ENCODE measurements at regions not wholly inside any gene's neighbourhood (a gene's known extent, or its start where the extent isn't known, plus 50 kb on each side); places are given as distances from the start of the nearest gene placed in this dataset.

- DNase-seq (ENCODE audit: extremely low spot score), result no peak
- Histone ChIP-seq H3K27ac (ENCODE audit: low read depth) (no peak overlapping the region), H3K36me3 (ENCODE audit: insufficient read depth) (no peaks in the 10 kb centered on the region), H3K4me1 (ENCODE audit: insufficient read depth) (no peaks in the 10 kb centered on the region), H3K4me3 (ENCODE audit: low read depth, low read length) (no peak overlapping the region)
- WGBS, result 30% methylated on average over 4 of the region's 4 CpGs
Observed at GRCh38 chr10:109474261-109474660, 449.1 kb downstream of the XPNPEP1 start.

GRCh38 chr10:109467551-109467950 lies 455.8 kb downstream of the XPNPEP1 start:
- H3K27ac ChIP-seq (ENCODE audit: low read depth), result no peak overlapping the region
- H3K4me1 ChIP-seq (ENCODE audit: insufficient read depth), result no peaks in the 10 kb centered on the region
- H3K36me3 ChIP-seq (ENCODE audit: insufficient read depth), result no peaks in the 10 kb centered on the region
- H3K4me3 ChIP-seq (ENCODE audit: low read depth, low read length), result no peak overlapping the region
- no peak for DNase-seq (ENCODE audit: extremely low spot score)
- 57% methylated on average over 2 of the region's 2 CpGs for WGBS

DNA sequence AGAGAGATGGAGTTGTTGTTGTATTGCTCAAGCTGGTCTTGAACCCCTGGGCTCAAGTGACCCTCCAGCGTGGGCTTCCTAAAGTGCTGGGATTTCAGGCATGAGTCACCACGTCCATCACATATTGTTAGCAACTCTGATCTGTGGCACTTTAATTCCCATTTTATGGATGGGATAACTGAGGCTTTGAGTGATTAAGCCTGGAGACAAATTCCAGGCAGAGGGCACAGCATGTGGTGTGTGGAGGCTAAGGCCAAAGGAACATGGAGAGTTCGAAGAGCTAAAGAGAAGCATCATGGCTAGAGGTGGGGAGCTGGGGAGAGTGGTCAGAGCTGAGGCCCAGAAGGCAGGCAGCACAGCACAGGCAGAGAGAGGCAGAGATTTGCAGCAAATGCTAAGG lies 458.4 kb downstream of the XPNPEP1 start:
- H3K27ac ChIP-seq (ENCODE audit: low read depth), result no peak overlapping the region
- WGBS, result 52% methylated on average over 3 of the region's 3 CpGs
- H3K36me3 ChIP-seq (ENCODE audit: insufficient read depth), result no peaks in the 10 kb centered on the region
- no peaks in the 10 kb centered on the region for H3K4me1 ChIP-seq (ENCODE audit: insufficient read depth)
- no peak for DNase-seq (ENCODE audit: extremely low spot score)
- no peak overlapping the region for H3K4me3 ChIP-seq (ENCODE audit: low read depth, low read length)

DNA sequence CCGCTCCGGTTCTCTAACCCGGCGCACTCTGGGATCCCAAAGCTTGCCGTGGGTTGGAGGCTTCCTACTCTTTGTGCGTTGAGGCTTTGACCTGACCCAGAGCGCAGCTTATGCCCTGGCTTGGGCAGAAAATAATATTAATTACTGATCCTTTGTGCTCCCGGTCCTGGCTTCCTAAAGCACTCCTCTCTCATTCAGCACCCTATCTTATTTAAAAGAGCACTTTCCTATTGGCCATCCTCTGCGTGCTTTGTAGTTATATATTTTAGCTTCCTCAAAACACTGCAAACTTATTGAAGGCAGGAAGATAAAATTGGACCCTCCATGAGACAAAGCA lies 466.0 kb downstream of the XPNPEP1 start:
- Histone ChIP-seq H3K4me3 (ENCODE audit: low read depth, low read length) (no peak overlapping the region), H3K36me3 (ENCODE audit: insufficient read depth) (no peaks in the 10 kb centered on the region), H3K4me1 (ENCODE audit: insufficient read depth) (no peaks in the 10 kb centered on the region), H3K27ac (ENCODE audit: low read depth) (no peak overlapping the region)
- no peak for DNase-seq (ENCODE audit: extremely low spot score)
- WGBS, result 9% methylated on average over 9 of the region's 9 CpGs

- Histone ChIP-seq H3K4me1 (ENCODE audit: insufficient read depth) (no peaks in the 10 kb centered on the region), H3K36me3 (ENCODE audit: insufficient read depth) (no peaks in the 10 kb centered on the region), H3K27ac (ENCODE audit: low read depth) (no peak overlapping the region), H3K4me3 (ENCODE audit: low read depth, low read length) (no peak overlapping the region)
- DNase-seq (ENCODE audit: extremely low spot score), result no peak
- 2% methylated on average over 59 of the region's 59 CpGs for WGBS
Observed at GRCh38 chr10:109456566-109457301, 466.6 kb downstream of the XPNPEP1 start.

DNA sequence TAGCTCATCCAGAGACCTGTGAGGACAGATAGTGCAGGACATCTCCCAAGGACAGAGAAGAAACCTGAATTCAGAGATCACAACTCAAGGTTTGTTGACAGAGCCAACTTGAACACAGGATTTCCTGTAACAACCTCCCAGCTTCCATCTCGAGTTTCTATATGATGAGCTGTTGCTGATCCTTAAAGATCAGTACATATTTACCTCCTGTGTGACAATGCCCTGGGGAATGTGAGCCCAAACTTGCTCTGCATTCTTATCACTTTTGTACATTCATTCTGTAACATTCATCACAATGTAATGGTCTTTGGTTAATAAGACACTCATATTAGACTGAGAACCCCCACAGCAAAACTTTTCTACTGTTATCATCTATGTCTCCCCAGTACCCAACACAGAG lies 468.6 kb downstream of the XPNPEP1 start:
- no peak for DNase-seq (ENCODE audit: extremely low spot score)
- H3K4me3 ChIP-seq (ENCODE audit: low read depth, low read length), result no peak overlapping the region
- H3K4me1 ChIP-seq (ENCODE audit: insufficient read depth), result no peaks in the 10 kb centered on the region
- WGBS, result 51% methylated on average over 1 of the region's 1 CpG
- H3K27ac ChIP-seq (ENCODE audit: low read depth), result no peak overlapping the region
- no peaks in the 10 kb centered on the region for H3K36me3 ChIP-seq (ENCODE audit: insufficient read depth)

- Histone ChIP-seq H3K36me3 (ENCODE audit: insufficient read depth) (no peaks in the 10 kb centered on the region), H3K4me1 (ENCODE audit: insufficient read depth) (peaks cover 1% of the 10 kb centered on the region), H3K4me3 (ENCODE audit: low read depth, low read length) (no peak overlapping the region), H3K27ac (ENCODE audit: low read depth) (no peak overlapping the region)
- WGBS, result 61% methylated on average over 2 of the region's 2 CpGs
- no peak for DNase-seq (ENCODE audit: extremely low spot score)
Observed at GRCh38 chr10:109451879-109452278, 471.4 kb downstream of the XPNPEP1 start.

DNA sequence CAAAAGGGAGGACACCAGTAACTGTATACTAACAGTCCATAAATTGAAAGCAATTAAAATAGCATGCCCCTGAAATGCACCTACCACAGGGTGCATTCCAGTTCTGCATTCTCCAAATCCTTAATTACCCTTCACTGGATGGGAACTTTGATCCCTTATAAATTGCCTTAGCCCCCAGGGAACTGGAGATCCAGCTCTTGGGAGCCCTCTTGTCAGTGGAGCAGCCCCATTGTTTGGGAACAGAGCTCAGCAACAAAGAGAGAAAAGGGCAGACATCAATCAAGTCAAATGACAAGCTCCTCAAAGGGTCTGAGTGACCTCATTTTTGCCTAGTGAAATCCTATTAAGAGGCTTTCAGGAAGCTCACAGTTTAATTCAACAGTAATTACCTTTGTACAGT lies 472.6 kb downstream of the XPNPEP1 start:
- H3K27ac ChIP-seq (ENCODE audit: low read depth), result no peak overlapping the region
- DNase-seq (ENCODE audit: extremely low spot score), result no peak
- H3K36me3 ChIP-seq (ENCODE audit: insufficient read depth), result no peaks in the 10 kb centered on the region
- no peak overlapping the region for H3K4me3 ChIP-seq (ENCODE audit: low read depth, low read length)
- H3K4me1 ChIP-seq (ENCODE audit: insufficient read depth), result peaks cover 1% of the 10 kb centered on the region

DNA sequence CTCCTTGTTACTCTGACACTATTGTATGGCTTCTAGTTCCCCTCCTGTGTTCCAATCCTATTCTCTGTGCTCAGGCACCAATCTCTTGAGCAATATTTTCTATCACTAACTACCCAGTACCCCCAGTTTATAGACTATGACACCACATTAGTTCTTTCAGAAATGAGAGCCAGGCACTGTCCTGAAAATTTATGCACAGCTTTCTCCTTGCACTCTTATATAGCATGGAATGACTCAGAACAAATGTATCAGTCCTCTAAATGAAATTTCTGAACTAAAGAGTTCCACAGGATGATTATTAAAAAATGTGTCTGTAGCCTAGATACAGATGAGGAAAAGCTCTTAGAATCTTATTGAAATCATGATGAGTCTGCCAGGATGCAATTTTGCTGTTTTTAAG lies 489.9 kb downstream of the XPNPEP1 start:
- H3K4me3 ChIP-seq (ENCODE audit: low read depth, low read length), result no peak overlapping the region
- no peaks in the 10 kb centered on the region for H3K36me3 ChIP-seq (ENCODE audit: insufficient read depth)

DNA sequence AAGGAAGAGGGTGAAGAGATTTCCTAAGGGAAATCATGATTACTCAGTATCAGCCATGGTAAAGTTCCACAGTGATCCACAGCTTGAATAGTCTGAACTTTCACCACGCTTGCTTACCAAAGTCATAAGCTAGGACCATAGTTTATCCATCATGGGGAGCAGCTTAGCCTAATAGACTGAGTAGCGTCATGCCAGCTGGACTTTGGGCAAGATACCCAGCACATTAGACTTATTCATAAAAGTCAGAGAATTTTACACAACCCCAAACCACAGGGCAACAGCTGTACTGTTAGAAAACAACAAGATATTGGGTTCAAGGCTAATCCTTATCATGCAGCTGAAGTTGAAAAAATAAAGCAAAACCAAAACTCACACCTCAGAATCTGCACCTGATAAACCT lies 491.0 kb downstream of the XPNPEP1 start:
- H3K27ac ChIP-seq (ENCODE audit: low read depth), result no peak overlapping the region
- H3K4me1 ChIP-seq (ENCODE audit: insufficient read depth), result no peaks in the 10 kb centered on the region
- H3K4me3 ChIP-seq (ENCODE audit: low read depth, low read length), result no peak overlapping the region
- 93% methylated on average over 2 of the region's 2 CpGs for WGBS
- no peaks in the 10 kb centered on the region for H3K36me3 ChIP-seq (ENCODE audit: insufficient read depth)
- DNase-seq (ENCODE audit: extremely low spot score), result no peak

More for the DNA sequence above, 489.9 kb downstream of the XPNPEP1 start:
- no peak overlapping the region for H3K27ac ChIP-seq (ENCODE audit: low read depth)
- H3K4me1 ChIP-seq (ENCODE audit: insufficient read depth), result no peaks in the 10 kb centered on the region
- no peak for DNase-seq (ENCODE audit: extremely low spot score)

GRCh38 chr10:109430799-109431198 lies 492.5 kb downstream of the XPNPEP1 start:
- DNase-seq (ENCODE audit: extremely low spot score), result no peak
- WGBS, result 80% methylated on average over 2 of the region's 2 CpGs
- no peaks in the 10 kb centered on the region for H3K36me3 ChIP-seq (ENCODE audit: insufficient read depth)
- H3K27ac ChIP-seq (ENCODE audit: low read depth), result no peak overlapping the region
- no peak overlapping the region for H3K4me3 ChIP-seq (ENCODE audit: low read depth, low read length)
- H3K4me1 ChIP-seq (ENCODE audit: insufficient read depth), result no peaks in the 10 kb centered on the region

DNA sequence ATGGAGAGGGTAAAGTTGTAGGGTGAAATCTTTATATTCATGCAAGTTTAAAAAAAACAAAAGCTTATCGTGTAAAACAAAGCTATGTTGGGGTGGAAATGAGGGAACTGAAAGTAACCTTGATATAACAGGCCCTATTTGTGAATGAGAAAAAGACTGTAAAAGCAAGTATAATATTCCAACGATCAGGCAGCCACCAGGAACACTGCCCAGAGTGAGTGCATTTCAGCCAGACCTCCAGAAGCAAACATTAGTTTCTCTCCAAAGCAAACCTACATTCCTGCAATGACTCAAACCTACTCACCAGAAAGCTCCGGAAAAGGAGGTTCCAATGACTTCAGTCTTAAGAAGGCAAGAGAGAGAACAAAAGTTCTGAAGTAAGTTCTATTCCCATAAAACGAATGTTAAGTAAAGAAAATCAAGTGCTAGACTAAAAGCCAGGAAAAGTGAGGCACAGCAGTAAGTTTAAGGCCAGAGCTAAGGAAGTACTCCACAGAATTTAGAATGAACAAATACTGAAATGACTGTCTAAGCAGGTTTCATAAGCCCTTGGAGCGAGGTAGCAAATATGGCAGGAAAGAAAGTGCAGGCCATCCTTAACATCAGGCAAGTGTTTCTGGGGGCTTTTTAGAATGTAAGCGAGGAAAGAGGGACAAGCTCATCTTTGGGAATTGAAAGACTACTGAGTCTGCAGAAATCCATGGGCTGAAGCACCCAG lies 493.1 kb downstream of the XPNPEP1 start:
- Histone ChIP-seq H3K36me3 (ENCODE audit: insufficient read depth) (no peaks in the 10 kb centered on the region), H3K4me1 (ENCODE audit: insufficient read depth) (no peaks in the 10 kb centered on the region), H3K4me3 (ENCODE audit: low read depth, low read length) (no peak overlapping the region), H3K27ac (ENCODE audit: low read depth) (no peak overlapping the region)
- no peak for DNase-seq (ENCODE audit: extremely low spot score)
- 63% methylated on average over 6 of the region's 6 CpGs for WGBS

DNA sequence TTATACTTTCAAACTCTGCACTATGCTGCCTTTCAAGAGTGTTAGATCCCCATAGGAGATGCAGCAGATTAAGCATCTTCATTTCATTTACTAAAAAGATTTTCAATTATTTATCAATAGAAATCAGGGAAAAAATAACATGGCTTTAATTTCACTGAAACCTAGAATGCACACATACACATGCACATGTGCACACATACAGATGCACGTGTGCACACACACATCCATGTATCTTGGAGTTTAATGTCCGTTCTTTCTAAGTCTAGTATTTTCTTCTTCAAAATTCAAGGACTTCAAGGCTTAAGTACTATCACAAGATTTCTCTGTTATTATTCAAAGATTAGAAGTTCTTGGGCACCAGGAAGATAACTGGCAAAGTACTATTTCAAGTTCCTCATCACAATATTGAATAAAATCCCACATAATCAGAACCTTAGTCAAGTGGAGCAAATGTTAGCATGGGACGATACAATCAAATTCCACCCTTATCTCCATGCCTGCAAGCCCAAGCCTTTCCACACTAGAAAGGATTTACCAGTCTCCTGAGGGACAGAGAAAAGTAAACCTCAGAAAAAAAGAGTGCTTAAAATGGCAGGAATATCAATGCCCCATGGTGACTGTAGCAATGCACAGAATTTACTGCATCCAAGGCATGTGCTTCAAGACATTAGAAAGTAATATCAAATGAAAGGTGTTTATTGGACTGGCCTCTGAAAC lies 494.4 kb downstream of the XPNPEP1 start:
- H3K36me3 ChIP-seq (ENCODE audit: insufficient read depth), result no peaks in the 10 kb centered on the region
- WGBS, result 68% methylated on average over 3 of the region's 3 CpGs
- DNase-seq (ENCODE audit: extremely low spot score), result no peak
- no peak overlapping the region for H3K4me3 ChIP-seq (ENCODE audit: low read depth, low read length)
- H3K4me1 ChIP-seq (ENCODE audit: insufficient read depth), result no peaks in the 10 kb centered on the region
- H3K27ac ChIP-seq (ENCODE audit: low read depth), result no peak overlapping the region

GRCh38 chr10:109427411-109427810 lies 495.9 kb downstream of the XPNPEP1 start:
- Histone ChIP-seq H3K36me3 (ENCODE audit: insufficient read depth) (no peaks in the 10 kb centered on the region), H3K4me1 (ENCODE audit: insufficient read depth) (no peaks in the 10 kb centered on the region), H3K27ac (ENCODE audit: low read depth) (no peak overlapping the region), H3K4me3 (ENCODE audit: low read depth, low read length) (no peak overlapping the region)
- WGBS, result 40% methylated on average over 2 of the region's 2 CpGs
- DNase-seq (ENCODE audit: extremely low spot score), result no peak

Measured in urinary bladder (tissue), 3 donors.